Adrenal gland (tissue), 9 donors: ENCODE measurements at regions not wholly inside any gene's neighbourhood (a gene's known extent, or its start where the extent isn't known, plus 50 kb on each side); places are given as distances from the start of the nearest gene placed in this dataset.

Experiments
- DNase-seq, 7 donors: peaks; one replicate each; pipeline ENCODE4 v3.0.0-alpha.2; 2019 to 2020
- H3K27ac ChIP-seq, 5 donors: fragments of 200-600 bp; sonication (generic) in 4 of 5; 1 replicate in 3 of 5; 2 replicates in 2 of 5; pipeline versions ENCODE4 v1.5.1 to v1.8.0; 2016 to 2020; ENCODE audit warnings: mild to moderate bottlenecking in 1 of 5
- H3K27me3 ChIP-seq: fragments of 200-600 bp; 2 replicates; pipeline ENCODE4 v1.8.0; 2021
- H3K36me3 ChIP-seq, 2 donors: fragments of 200-600 bp; replicated peaks in 1 of 2; 1 replicate in 1 of 2; 2 replicates in 1 of 2; pipeline versions ENCODE4 v1.5.1 to v1.8.0; 2018 to 2022
- H3K4me1 ChIP-seq, 2 donors: fragments of 200-600 bp; replicated peaks in 1 of 2; 1 replicate in 1 of 2; 2 replicates in 1 of 2; pipeline versions ENCODE4 v1.5.1 to v1.8.0; 2018 to 2021
- H3K4me3 ChIP-seq, 4 donors: fragments of 200-600 bp; sonication (generic) in 3 of 4; one replicate each; pipeline ENCODE4 v1.5.1; 2016 to 2018
- H3K9me3 ChIP-seq, 3 donors: fragments of 200-600 bp; sonication (generic) in 1 of 3; replicated peaks in 1 of 3; 1 replicate in 2 of 3; 2 replicates in 1 of 3; pipeline versions ENCODE4 v1.5.1 to v1.8.0; 2016 to 2021
- CTCF ChIP-seq, 6 experiments: fragments of 450-650 bp in 4 of 6; fragments of 200-600 bp in 2 of 6; sonication (generic) in 1 of 6; IDR thresholded peaks; 1 replicate in 5 of 6; 2 replicates in 1 of 6; pipeline versions ENCODE4 v1.5.1 to v1.8.0; 2016 to 2021; ENCODE audit warnings: antibody characterized with exemption in 6 of 6, mild to moderate bottlenecking in 2 of 6, moderate library complexity in 1 of 6
- POLR2A ChIP-seq, 2 donors: fragments of 450-650 bp; IDR thresholded peaks; one replicate each; pipeline ENCODE4 v1.6.1; 2017; ENCODE audit warnings: antibody characterized with exemption in 2 of 2, mild to moderate bottlenecking in 2 of 2, moderate library complexity in 1 of 2
- whole genome bisulfite sequencing, 4 donors: extraction: QIAGEN DNeasy Blood & Tissue Kit in 2 of 4; methylation state at CpG; one replicate each; pipeline versions ENCODE4 v1.1.5 to v1.1.7; 2013 to 2017; 5-methylcytosine and 5-hydroxymethylcytosine counted together
- intact Hi-C, 2 donors: fragments of 100-400 bp; cut with DNase I; formaldehyde crosslinking; loops; one replicate each; pipeline versions ENCODE4 v1.14.1 to v1.15.0; 2022 to 2023
- donor health status: healthy with polysubstance abuse.
- donor health status: Bipolar disorder and iron deficiency.
- donor health status: DM: yes; HTN: yes; CAD: no.
- donor health status: DM: no; HTN: no; CAD: no.
- donor health status: DM: no; HTN: no; CAD: no.

- intact Hi-C loops, result no loop called here
- WGBS, 4 donors, result 70 to 80% (median 74%) methylated on average over 4 of the region's 4 CpGs
- Histone ChIP-seq H3K9me3 (no peaks in the 10 kb centered on the region), H3K27me3 (no peaks in the 10 kb centered on the region), H3K27ac (no peak overlapping the region), H3K4me1 (no peaks in the 10 kb centered on the region), H3K4me3 (no peak overlapping the region), H3K36me3 (no peaks in the 10 kb centered on the region)
- DNase-seq, result no peak
- TF ChIP-seq CTCF (IDR thresholded peaks at IDR 0.05) (no peak), POLR2A (IDR thresholded peaks at IDR 0.05) (no peak)
These were observed 395.8 kb upstream of the MARCKS start for GRCh38 chr6:113461153-113461932.

- DNase-seq, result no peak
- Histone ChIP-seq H3K4me1 (no peaks in the 10 kb centered on the region), H3K36me3 (no peaks in the 10 kb centered on the region), H3K27me3 (no peaks in the 10 kb centered on the region), H3K27ac (no peak overlapping the region), H3K4me3 (no peak overlapping the region), H3K9me3 (no peaks in the 10 kb centered on the region)
- intact Hi-C loops, result no loop called here
- TF ChIP-seq POLR2A (IDR thresholded peaks at IDR 0.05) (no peak), CTCF (IDR thresholded peaks at IDR 0.05) (no peak)
- 71 to 91% (median 76%) methylated on average over 3 of the region's 3 CpGs for WGBS, 4 donors
These were observed 392.6 kb upstream of the MARCKS start for GRCh38 chr6:113464536-113464935.

GRCh38 chr6:113464960-113465359 is 392.2 kb upstream of the MARCKS start:
- 47 to 59% (median 56%) methylated on average over 3 of the region's 3 CpGs for WGBS, 4 donors
- no peak for DNase-seq
- intact Hi-C loops, result no loop called here
- no peak for TF ChIP-seq CTCF (IDR thresholded peaks at IDR 0.05)
- no peak for TF ChIP-seq POLR2A (IDR thresholded peaks at IDR 0.05)
- Histone ChIP-seq H3K36me3 (no peaks in the 10 kb centered on the region), H3K4me1 (no peaks in the 10 kb centered on the region), H3K27me3 (no peaks in the 10 kb centered on the region), H3K27ac (no peak overlapping the region), H3K4me3 (no peak overlapping the region), H3K9me3 (no peaks in the 10 kb centered on the region)

- H3K27ac ChIP-seq, result no peak overlapping the region
- intact Hi-C loops, result no loop called here
- no peaks in the 10 kb centered on the region for H3K4me1 ChIP-seq
- WGBS, 4 donors, result 72 to 84% (median 75%) methylated on average over 4 of the region's 4 CpGs
- TF ChIP-seq POLR2A (IDR thresholded peaks at IDR 0.05) (no peak), CTCF (IDR thresholded peaks at IDR 0.05) (no peak)
- no peaks in the 10 kb centered on the region for H3K9me3 ChIP-seq
- no peaks in the 10 kb centered on the region for H3K27me3 ChIP-seq
- H3K4me3 ChIP-seq, result no peak overlapping the region
- no peaks in the 10 kb centered on the region for H3K36me3 ChIP-seq
- no peak for DNase-seq
These were observed 390.6 kb upstream of the MARCKS start for GRCh38 chr6:113466526-113466925.
